Stimulated activated CD8-positive, alpha-beta memory T cell treated with anti-CD3 and anti-CD28 coated beads, Interleukin-12 subunit alpha, Interleukin-12 subunit beta, amount 100 ng/mL, for 1 hour (primary cell): ENCODE measurements at regions not wholly inside any gene's neighbourhood (a gene's known extent, or its start where the extent isn't known, plus 50 kb on each side); places are given as distances from the start of the nearest gene placed in this dataset.

ENCODE experiments used
- DNase-seq: peaks from one replicate; pipeline ENCODE4 v3.0.0-alpha.2; 2020; ENCODE audit warnings: low read depth

DNA sequence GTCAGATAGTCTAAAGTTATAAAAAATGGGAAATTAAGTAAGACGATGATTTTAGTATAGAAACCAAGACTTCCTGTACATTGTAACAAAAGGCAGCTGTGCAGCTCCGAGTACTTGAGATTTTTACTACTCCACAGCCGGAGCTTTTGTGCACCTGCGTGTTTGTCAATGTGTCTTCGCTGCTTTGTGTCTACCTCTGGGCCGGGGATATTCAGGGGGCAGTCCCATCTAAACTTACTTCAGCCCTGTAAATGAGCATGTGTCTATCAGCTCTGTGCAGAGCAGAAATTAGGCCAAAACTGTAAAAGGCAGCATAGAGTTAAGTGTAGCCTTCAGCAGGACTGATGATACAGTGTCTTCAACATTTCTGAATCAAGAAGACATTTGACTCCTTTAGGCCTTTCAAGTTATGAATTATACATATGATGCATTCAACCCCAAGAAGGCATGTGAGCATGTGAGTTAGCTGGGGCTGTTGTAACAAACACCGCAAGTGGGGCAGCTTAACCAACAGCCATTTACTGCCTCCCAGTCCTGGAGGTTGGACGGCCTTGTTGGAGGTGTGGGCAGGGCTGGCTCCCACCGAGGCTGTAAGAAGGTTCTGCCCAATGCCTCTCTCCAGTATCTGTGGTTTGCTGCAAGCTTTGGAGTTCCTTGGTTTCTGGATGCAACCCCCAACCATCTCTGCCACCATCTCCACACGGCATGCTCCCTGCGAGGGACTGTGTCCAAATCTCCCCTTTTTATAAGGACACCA is 191.0 kb upstream of the IRS2 start:
- DNase-seq: no peak

DNA sequence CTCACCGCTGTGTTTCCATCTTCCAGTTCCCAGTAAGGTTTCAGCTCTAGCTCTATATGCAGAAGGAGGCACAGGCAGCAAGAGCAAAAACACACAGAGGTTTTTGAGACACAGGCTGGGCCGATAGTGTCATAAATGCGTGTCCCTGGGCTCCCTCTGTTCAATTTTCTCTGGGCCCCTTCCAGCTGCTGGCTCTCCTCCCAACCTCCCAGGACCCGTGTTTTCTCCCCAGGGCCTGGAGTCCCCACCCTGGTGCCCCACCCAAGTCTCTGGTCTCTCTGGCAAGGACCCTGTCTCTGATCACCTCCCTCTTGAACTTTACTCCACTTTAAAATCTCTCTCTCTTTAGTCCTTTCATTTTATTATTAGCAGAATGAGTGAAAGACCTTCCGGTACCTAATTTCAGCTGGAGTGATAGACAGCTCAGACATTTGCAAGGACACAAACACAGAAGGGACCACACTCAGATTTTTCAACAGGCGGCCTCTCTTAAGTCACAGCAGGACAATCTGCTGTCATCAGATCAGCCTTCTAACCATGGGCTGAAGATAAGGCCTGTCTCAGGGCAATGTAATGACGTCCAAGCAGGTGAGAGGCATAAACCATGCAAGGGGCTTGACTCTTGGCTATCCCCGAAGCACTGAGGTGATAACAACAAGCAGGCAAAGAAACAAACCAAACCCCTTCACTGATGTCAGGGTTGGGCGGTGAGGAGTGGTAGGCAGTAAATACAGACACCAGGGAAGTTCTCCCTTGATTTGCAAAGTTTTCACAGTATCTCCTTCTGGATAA is 190.0 kb upstream of the IRS2 start:
- no peak for DNase-seq

GRCh38 chr13:109974354-109974753 is 188.0 kb upstream of the IRS2 start:
- no peak for DNase-seq

DNA sequence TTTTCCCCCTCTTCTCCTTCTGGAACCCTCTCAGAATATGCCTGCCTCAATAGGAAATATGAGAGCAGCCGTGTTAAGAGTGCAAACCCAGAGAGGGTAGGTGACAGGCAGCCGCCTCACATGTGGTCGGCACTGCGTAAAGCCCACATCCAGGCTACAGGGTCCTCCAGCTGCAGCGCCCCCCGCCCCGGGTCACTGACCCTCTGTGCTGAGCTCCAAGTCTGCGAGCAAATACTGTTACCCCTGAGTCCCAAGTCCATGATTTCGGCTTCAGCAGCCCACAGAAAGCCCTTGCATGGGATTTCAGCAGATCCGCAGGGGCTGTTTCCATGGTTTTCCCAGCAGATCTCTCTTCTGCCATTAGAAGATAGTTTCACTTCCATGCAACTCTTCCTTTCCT is 186.9 kb upstream of the IRS2 start:
- DNase-seq: no peak

GRCh38 chr13:109971456-109972090 is 185.2 kb upstream of the IRS2 start:
- DNase-seq: no peak

GRCh38 chr13:109971006-109971405 is 184.6 kb upstream of the IRS2 start:
- DNase-seq: no peak

- no peak for DNase-seq
Measured at GRCh38 chr13:109968876-109969577, 182.6 kb upstream of the IRS2 start.

DNA sequence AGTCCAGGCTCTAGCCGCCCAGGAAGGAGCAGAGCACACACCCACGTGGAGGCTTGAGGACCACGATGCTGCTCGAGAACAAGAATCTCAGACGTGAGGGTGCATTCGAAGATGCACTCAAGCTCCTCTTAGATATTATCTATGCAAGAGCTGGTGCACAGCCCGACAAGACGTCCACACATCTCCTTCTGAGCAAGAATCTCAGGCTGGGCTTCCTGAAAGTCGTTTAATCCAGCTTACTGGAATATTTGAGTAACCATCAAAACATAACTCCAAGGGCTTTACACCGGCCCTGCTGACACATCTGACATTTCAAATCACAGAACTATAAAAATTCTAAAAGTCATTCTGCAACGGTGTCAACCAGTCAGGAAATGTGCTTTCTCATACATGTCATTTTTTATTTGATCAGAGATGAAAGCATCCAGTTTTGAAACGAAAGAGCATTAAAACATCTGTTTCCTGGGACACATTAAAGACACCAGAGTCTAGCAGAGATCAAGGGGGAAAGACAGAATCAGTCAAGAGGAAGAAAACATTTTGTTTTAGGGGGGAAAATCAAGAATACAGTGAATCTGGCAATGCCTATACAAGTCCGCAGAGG is 177.7 kb upstream of the IRS2 start:
- no peak for DNase-seq

DNA sequence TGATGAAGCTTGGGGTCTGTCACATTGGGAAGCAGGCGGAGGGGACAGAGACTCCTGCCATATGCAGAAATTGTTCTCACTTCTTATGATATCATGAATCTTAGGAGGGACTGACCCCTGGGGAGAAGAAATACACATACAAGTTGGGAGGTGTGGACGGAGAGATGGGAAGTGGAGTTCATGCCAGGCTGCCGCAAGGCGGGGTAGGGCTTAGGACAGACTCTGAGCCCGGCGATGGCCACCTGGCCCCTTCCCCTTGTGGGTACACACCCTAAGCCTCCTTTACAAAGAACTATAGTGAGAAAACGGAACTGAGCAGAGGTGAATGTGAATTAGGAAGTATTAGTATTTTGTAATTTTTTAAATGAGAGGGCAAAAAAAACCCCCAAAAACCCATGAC is 177.0 kb upstream of the IRS2 start:
- no peak for DNase-seq

DNA sequence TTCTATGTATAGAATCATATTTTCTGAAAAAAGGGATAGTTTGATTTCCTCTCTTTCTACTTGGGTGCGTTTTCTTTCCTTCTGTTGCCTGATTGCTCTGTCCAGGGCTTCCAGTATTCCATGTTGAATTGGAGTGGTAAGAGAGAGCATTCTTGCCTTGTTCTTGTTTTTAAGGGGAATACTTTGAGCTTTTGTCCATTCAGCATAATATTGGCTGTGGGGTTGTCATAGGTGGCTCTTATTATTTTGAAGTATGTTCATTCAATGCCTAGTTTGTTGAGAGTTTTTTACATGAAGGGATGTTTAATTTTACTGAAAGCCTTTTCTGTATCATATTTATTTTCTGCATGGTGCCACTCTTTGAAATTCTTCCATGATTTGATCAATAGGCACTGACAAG is 173.5 kb upstream of the IRS2 start:
- no peak for DNase-seq

GRCh38 chr13:109957875-109958274 is 171.5 kb upstream of the IRS2 start:
- DNase-seq: no peak

- DNase-seq: no peak
Measured at GRCh38 chr13:109955598-109955997, 169.2 kb upstream of the IRS2 start.

DNA sequence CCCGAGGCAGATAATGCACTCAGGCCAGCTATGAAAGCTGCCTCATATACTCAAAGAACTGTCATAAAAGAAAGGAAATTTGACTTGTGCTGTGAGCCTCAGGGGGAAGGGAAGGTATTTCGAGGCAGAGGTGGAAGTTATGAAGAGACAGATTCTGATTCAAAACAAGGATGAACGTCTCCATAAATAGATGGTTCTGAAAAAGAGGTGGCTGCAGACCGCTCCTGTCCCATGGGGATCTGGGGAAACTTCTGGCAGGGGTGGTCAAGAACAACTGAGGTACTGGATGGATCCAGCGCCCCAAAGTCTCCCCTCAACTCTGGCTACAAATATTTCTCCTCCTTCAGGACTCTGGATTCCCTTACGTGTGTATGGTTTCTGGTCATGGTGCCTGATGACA is 168.1 kb upstream of the IRS2 start:
- DNase-seq: no peak

DNA sequence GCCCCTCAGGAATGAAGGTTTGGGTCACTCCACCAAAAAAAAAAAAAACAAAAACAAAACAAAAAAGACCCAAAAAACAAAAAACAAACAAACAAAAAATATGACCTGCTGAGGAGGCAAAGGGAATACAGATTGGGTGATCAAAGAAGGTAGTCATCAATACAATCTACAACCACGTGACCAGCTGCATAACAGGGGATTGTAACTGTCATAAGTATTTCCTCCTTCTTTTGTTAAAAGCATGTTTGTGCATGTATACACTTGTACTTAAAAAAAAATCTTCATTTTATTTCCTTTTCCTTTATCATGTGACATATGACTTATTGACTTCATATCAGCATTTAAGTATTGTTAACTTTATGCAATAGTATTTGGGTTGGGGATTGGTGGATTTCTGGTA is 165.1 kb upstream of the IRS2 start:
- DNase-seq: no peak

DNA sequence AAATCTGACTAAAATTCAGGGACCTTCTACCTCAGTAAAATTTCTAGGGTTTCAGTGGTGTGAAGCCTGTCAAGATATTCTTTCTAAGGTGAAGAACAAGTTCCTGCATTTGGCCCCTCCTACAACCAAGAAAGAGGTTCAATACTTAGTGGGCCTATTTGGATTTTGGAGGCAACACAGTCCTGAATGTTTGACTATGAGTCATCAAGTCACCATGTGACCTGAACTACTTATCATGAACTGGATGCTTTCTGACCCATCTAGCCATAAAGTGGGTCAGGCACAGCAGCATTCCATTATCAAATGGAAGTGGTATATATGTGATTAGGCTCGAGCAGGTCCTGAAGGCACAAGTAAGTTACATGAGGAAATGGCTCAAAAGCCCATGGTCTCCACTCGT is 163.0 kb upstream of the IRS2 start:
- no peak for DNase-seq

DNA sequence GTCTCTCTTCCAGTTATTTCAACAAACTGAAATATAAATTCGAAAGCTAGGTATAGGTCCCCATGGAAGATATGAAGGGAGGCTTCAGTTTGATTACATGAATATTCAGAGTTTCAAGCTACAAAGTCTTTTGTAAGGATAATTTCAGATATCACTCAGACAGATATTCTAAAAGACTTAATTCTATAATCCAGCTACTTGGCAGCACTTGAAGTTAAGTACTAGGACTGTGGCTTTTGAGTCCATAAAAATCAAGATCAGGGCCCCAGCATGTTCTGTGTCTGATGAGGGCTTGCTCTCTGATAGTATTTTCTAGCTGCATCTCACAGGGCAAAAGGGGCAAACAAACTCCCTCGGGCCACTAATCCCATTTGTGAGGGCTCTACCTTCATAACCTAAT is 160.6 kb upstream of the IRS2 start:
- DNase-seq: no peak

DNA sequence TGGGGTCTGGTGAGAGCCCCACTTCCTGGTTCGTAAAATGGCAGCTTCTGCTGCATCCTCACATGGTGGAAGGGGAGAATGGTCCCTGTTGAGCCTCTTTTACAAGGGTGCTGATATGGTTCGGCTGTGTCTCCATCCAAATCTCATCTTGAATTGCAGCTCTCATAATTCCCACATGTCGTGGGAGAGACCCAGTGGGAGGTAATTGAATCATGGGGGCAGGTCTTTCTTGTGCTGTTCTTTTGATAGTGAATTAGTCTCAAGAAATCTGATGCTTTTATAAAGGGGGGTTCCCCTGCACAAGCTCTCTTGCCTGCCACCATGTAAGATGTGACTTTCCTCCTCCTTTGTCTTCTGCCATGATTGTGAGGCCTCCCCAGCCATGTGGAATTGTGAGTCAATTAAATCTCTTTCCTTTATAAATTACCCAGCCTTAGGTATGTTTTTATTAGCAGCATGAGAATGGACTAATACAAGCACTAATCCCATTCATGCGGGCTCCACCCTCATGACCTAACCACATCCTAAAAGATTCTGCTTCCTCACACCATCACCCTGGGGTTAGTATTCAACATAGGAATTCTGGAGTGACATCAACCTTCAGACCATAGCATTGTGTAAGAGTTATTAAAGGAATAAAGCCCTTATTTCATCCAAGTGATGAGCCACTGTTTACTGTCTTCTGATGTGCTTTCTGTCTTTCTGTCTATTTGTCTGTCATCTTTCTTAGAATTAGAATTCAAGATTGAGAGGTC is 159.0 kb upstream of the IRS2 start:
- DNase-seq: no peak

GRCh38 chr13:109941951-109942350 is 155.6 kb upstream of the IRS2 start:
- no peak for DNase-seq

DNA sequence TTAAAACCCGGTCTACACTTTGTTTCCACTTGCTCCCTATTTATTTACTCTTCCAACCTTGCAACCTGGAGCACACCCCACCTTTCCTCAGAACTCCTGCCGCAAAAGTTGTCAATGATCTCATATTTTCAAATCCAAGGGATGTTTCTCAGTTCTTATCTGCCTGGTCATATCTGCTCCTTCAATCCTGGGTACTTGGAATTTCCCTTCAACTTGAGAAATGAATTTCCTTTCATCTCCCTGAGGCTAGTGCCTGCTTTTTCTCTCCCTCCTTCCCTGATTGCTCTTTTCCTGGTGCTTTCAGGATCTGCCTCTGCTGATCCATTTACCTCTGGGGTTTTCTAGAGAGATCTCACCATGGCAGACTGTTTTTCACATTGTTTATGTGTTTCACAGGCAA is 154.8 kb upstream of the IRS2 start:
- DNase-seq: no peak

- DNase-seq: no peak
Measured at GRCh38 chr13:109940637-109941036, 154.3 kb upstream of the IRS2 start.

DNA sequence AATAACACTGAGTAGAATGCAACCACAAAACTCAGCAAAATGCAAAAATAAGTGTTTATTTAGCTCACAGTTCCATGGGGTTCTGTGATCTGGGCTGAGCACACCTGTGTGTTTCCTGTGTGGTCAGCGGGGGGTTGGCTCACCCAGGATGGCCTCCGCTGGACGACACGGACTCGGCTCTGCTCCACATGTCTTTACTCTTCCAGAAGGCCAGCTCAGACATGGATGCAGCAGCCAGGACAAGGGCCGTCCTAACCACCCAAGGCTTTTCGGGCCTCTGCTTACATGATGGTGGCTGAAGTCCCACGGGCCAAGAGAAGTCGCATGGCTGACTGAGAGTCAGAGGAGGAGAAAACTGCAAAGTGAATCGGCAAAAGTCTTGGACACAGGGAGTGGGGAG is 153.5 kb upstream of the IRS2 start:
- DNase-seq: no peak
